ENCODE measurements at regions not wholly inside any gene's neighbourhood (a gene's known extent, or its start where the extent isn't known, plus 50 kb on each side); places are given as distances from the start of the nearest gene placed in this dataset.

DNA sequence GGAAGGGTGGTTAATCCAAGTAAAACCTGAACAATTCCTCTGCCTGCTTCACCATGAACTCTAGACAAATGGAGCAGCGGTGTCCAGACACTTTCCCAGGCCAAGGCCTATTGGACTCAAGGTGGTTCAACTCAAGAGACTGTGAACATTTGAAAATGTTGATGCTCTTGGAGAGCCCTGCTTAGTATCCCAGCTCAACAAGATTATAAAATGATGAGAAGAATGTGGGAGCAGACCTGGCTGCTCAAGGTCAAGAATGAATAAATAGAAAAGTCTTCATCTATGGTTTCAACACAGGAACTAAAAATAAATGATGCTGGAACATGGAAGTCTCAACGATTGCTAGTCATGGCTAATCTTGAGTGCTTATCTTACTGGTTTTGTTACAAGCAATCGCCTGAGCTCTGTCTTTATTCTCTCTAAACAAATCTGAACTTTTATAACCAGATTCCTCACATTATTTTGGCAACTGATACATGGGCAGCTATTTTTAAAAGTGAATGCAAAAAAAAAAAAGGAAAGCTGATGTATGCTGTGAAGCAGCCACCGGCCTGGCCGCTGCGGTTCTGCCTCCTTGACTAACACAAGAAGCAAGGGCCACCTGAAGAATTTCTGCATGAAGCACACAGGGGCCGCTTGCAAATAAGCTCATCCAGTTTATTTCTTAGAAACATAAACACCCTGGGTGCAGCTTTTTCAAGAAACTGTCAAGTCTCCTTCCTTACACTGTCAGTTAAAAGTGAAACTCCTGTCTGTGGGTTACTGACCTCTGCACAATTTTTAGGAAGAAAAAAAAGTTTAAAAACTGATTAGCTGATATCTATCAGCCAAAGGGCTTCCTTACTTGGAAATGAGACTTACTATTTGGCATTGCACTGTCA is 120.1 kb upstream of the ARHGEF3 start:
- peaks cover 0 to 6% (median under 1%) of the 10 kb centered on the region in 4 experiments; a peak in 2 of 7 replicates for H3K4me1 ChIP-seq (replicated peaks in 1 of 4; ENCODE audit: control insufficient read depth in 3 of 4, insufficient read depth in 4 of 4, low read length in 3 of 4)
- ChIA-PET POLR2A (ENCODE audit: partially characterized antibody) (no interaction called here), CTCF (ENCODE audit: partially characterized antibody) (interaction anchor here (0.6 to 1.2 kb wide), 3 partner anchors 10 to 225 kb away, joined by 3 read pairs; no protein-coding TSS in a partner anchor)
- H2BK5ac ChIP-seq (ENCODE audit: low read depth, low read length) = no peak overlapping the region
- FAIRE-seq (no peak), DNase-seq (ENCODE audit: low read depth in 1 of 2, low spot score in 2 of 2) (no peak)
- H2BK120ac ChIP-seq (replicated peaks; ENCODE audit: low read depth, low read length) = no peak overlapping the region
- H4K91ac ChIP-seq (replicated peaks; ENCODE audit: insufficient read length, low read length) = no peak overlapping the region
- H3K23ac ChIP-seq (ENCODE audit: insufficient read length) = no peak overlapping the region
- no peak overlapping the region for H2BK12ac ChIP-seq (ENCODE audit: low read depth, low read length)
- no peak overlapping the region for H3K18ac ChIP-seq (ENCODE audit: extremely low read depth, low read length)
- no peaks in the 10 kb centered on the region for H3K27me3 ChIP-seq (replicated peaks in 1 of 4; ENCODE audit: control insufficient read depth in 3 of 4, extremely low read depth in 1 of 4, insufficient read depth in 3 of 4, low read length in 3 of 4)
- no peak overlapping the region for H3K4ac ChIP-seq (replicated peaks; ENCODE audit: insufficient read length, low read depth, low read length)
- no peak overlapping the region for H3K9ac ChIP-seq (replicated peaks in 1 of 4; ENCODE audit: extremely low read depth in 1 of 4, low read depth in 3 of 4, low read length in 3 of 4)
- no peak overlapping the region for H2AFZ ChIP-seq (ENCODE audit: low read length)
- no peak overlapping the region for H3K4me3 ChIP-seq (ENCODE audit: extremely low read depth in 1 of 4, insufficient read depth in 2 of 4, low read depth in 3 of 4, low read length in 4 of 4)
- H3K79me2 ChIP-seq (ENCODE audit: control insufficient read depth in 1 of 2, insufficient read depth in 2 of 2, low read length in 2 of 2) = no peaks in the 10 kb centered on the region
- 93% methylated on average over 7 of the region's 7 CpGs; no CpG with 5 or more reads in 1 of the 2 experiments for WGBS, 2 experiments (ENCODE audit: extremely low coverage in 1 of 2, insufficient coverage in 1 of 2, insufficient read length in 1 of 2, insufficient replicate concordance in 2 of 2, low coverage in 1 of 2, low lambda C conversion rate in 2 of 2, missing lambda C conversion rate in 1 of 2)
- H3K56ac ChIP-seq (replicated peaks; ENCODE audit: insufficient read length, low read depth, low read length) = no peak overlapping the region
- no peaks in the 10 kb centered on the region for H3K79me1 ChIP-seq (ENCODE audit: low read depth, low read length)
- no peak overlapping the region for H2AK5ac ChIP-seq (ENCODE audit: low read depth, low read length)
- H3K36me3 ChIP-seq (ENCODE audit: control insufficient read depth in 2 of 4, insufficient read depth in 4 of 4, low read length in 3 of 4) = no peaks in the 10 kb centered on the region
- no peak overlapping the region for H3K4me2 ChIP-seq (ENCODE audit: insufficient read depth in 1 of 2, low read depth in 2 of 2, low read length in 2 of 2)
- no peaks in the 10 kb centered on the region for H3K23me2 ChIP-seq (ENCODE audit: low read depth, low read length)
- H4K20me1 ChIP-seq (replicated peaks in 1 of 2; ENCODE audit: control insufficient read depth in 1 of 2, insufficient read depth in 2 of 2, low read length in 2 of 2) = no peaks in the 10 kb centered on the region
- no peak overlapping the region for H3K14ac ChIP-seq (ENCODE audit: insufficient read length)
- H4K5ac ChIP-seq (ENCODE audit: insufficient read length, low read depth, low read length) = no peak overlapping the region
- no peak overlapping the region for H2BK20ac ChIP-seq (ENCODE audit: low read length)
- H2BK15ac ChIP-seq (ENCODE audit: low read length) = no peak overlapping the region
- no peaks in the 10 kb centered on the region for H3K9me3 ChIP-seq (ENCODE audit: insufficient read depth in 2 of 2, low read depth in 1 of 2, low read length in 1 of 2)
- no peak overlapping the region for H4K8ac ChIP-seq (ENCODE audit: extremely low read depth, insufficient read depth, low read length)
- no peak overlapping the region for H3K27ac ChIP-seq (ENCODE audit: low read depth, low read length)
- TF ChIP-seq KDM5A (IDR thresholded peaks at IDR 0.05; ENCODE audit: low read length) (no peak), TEAD4 (IDR thresholded peaks at IDR 0.05; ENCODE audit: low read depth, low read length) (no peak), CEBPB (IDR thresholded peaks at IDR 0.05; ENCODE audit: low read depth, low read length) (no peak), SRF (IDR thresholded peaks at IDR 0.05; ENCODE audit: low read depth, low read length) (no peak), CTBP2 (IDR thresholded peaks at IDR 0.05; ENCODE audit: borderline replicate concordance, insufficient read depth, insufficient read length, low read length) (no peak), TAF7 (optimal IDR thresholded peaks at IDR 0.05; ENCODE audit: borderline replicate concordance, low read depth, low read length) (no peak), ZNF274 (IDR thresholded peaks at IDR 0.05; ENCODE audit: borderline replicate concordance, extremely low read depth, low read length) (no peak), HDAC2 (IDR thresholded peaks at IDR 0.05; ENCODE audit: borderline replicate concordance in 1 of 2, low read depth in 2 of 2, low read length in 2 of 2) (no peak), ASH2L (IDR thresholded peaks at IDR 0.05; ENCODE audit: low read length) (no peak), RBBP5 (IDR thresholded peaks at IDR 0.05; ENCODE audit: borderline replicate concordance, low read depth, low read length) (no peak), CBX8 (IDR thresholded peaks at IDR 0.05; ENCODE audit: borderline replicate concordance, low read depth, low read length) (no peak)
- TF ChIP-seq, protein P1, sequence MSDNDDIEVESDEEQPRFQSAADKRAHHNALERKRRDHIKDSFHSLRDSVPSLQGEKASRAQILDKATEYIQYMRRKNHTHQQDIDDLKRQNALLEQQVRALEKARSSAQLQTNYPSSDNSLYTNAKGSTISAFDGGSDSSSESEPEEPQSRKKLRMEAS (IDR thresholded peaks at IDR 0.05) = no peak
